Stimulated activated effector memory CD8-positive, alpha-beta T cell treated with anti-CD3 and anti-CD28 coated beads, Interleukin-12 subunit alpha, Interleukin-12 subunit beta, amount 100 ng/mL, for 72 hours (primary cell): ENCODE measurements at regions not wholly inside any gene's neighbourhood (a gene's known extent, or its start where the extent isn't known, plus 50 kb on each side); places are given as distances from the start of the nearest gene placed in this dataset.

Source experiments
- ATAC-seq: fragments of 150-1000 bp; cut with Tn5 transposase; 2 replicates; pipeline ENCODE4 v1.10.0; 2021
- DNase-seq, 2 donors: peaks; one replicate each; pipeline ENCODE4 v3.0.0; 2021 to 2022; ENCODE audit warnings: low spot score in 2 of 2
- H3K27ac Mint-ChIP-seq: one replicate; pipeline ENCODE4 v1.8.0; 2022; ENCODE audit warnings: mild to moderate bottlenecking, mixed read lengths
- H3K36me3 Mint-ChIP-seq: one replicate; pipeline ENCODE4 v1.8.0; 2022; ENCODE audit warnings: mild to moderate bottlenecking, mixed read lengths
- H3K4me1 Mint-ChIP-seq: one replicate; pipeline ENCODE4 v1.8.0; 2022; ENCODE audit warnings: mixed read lengths
- H3K4me3 Mint-ChIP-seq: one replicate; pipeline ENCODE4 v1.8.0; 2022; ENCODE audit warnings: mild to moderate bottlenecking, mixed read lengths
- H3K9me3 Mint-ChIP-seq: one replicate; pipeline ENCODE4 v1.8.0; 2022; ENCODE audit warnings: mixed read lengths

DNA sequence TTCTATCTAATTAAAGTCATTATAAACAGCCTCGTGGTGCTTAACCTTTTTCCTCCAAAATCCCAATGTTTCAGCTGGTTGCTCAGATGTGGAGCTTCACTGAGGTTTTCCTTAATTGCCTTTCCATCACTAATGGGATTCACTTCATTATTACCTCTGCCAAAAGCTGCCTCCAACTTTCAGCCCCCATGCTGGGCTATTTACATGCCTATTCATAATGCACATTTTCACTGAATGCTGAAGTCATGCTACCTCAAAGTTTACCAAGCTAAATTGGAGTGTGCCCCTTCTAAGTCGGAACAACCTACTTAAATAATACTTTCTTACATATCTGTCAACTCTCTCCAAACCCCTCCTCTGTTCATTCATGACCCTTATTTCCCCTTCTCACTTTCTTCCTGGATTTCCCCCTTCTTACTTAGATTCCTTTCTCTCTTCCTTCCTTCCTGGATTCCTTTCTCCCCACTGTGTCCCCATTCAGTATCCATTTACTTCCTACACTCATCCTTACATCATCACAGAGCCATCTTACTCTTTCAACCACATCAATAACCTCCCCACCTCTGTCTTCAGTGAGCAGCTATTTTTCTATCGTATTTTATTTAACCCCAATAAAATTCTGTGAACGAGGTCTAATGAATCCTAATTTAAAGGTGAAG is 887.3 kb upstream of the TENM4 start:
- no peaks in the 10 kb centered on the region for H3K36me3 Mint-ChIP-seq
- H3K4me3 Mint-ChIP-seq, result no peak overlapping the region
- DNase-seq (no peak), ATAC-seq (no peak)
- H3K27ac Mint-ChIP-seq, result no peak overlapping the region
- peaks cover 13% of the 10 kb centered on the region for H3K9me3 Mint-ChIP-seq
- H3K4me1 Mint-ChIP-seq, result no peaks in the 10 kb centered on the region

- Mint-ChIP-seq H3K9me3 (peaks cover 21% of the 10 kb centered on the region), H3K27ac (no peak overlapping the region), H3K36me3 (no peaks in the 10 kb centered on the region), H3K4me3 (no peak overlapping the region), H3K4me1 (no peaks in the 10 kb centered on the region)
- no peak for ATAC-seq
- no peak for DNase-seq
Observed at GRCh38 chr11:80321786-80322185, 881.0 kb upstream of the TENM4 start.

DNA sequence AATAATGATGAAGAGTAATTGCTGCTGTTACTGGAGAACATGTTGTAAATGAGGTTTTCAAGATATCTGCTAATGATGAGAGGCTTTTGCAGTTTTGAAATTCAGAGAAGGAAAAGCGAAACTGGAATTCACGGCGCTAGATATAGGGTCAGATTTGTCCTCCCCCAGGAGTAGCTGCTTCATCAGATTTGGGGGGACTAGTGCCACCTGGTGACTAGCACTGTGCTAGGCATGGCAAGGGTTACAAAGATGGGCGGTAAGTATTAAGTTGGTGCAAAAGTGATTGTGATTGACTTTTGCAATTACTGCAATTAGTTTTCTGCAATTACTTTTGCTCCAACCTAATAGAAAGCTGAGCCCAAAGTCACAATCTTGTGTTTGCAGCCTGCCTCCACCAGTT is 879.9 kb upstream of the TENM4 start:
- no peak overlapping the region for H3K4me3 Mint-ChIP-seq
- H3K4me1 Mint-ChIP-seq, result no peaks in the 10 kb centered on the region
- H3K36me3 Mint-ChIP-seq, result no peaks in the 10 kb centered on the region
- no peak for ATAC-seq
- no peak overlapping the region for H3K27ac Mint-ChIP-seq
- no peak for DNase-seq
- H3K9me3 Mint-ChIP-seq, result peaks cover 24% of the 10 kb centered on the region

DNA sequence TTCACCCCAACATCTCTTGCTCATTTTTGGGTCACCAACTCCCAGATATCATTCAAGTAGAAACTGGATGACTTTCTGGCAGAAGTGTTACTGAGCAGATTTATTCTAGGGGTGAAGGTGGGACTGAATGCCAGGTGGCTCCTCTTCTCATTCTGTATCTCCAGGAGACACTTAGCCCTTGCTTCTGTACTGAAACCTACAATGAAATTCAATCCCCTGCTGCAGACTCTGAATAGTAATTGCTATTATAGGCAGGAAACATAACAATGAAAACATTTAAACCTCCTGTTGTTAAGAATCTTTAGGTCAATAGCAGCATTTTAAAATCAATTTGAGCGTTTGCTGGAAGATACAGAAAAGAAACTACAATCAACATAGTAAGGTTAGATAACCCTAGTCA is 879.4 kb upstream of the TENM4 start:
- DNase-seq (no peak), ATAC-seq (no peak)
- Mint-ChIP-seq H3K9me3 (peaks cover 26% of the 10 kb centered on the region), H3K36me3 (no peaks in the 10 kb centered on the region), H3K27ac (no peak overlapping the region), H3K4me1 (no peaks in the 10 kb centered on the region), H3K4me3 (no peak overlapping the region)

- Mint-ChIP-seq H3K9me3 (peaks cover 27% of the 10 kb centered on the region), H3K4me3 (no peak overlapping the region), H3K27ac (no peak overlapping the region), H3K4me1 (no peaks in the 10 kb centered on the region), H3K36me3 (no peaks in the 10 kb centered on the region)
- ATAC-seq (no peak), DNase-seq (no peak)
Observed at GRCh38 chr11:80317612-80318011, 876.8 kb upstream of the TENM4 start.

DNA sequence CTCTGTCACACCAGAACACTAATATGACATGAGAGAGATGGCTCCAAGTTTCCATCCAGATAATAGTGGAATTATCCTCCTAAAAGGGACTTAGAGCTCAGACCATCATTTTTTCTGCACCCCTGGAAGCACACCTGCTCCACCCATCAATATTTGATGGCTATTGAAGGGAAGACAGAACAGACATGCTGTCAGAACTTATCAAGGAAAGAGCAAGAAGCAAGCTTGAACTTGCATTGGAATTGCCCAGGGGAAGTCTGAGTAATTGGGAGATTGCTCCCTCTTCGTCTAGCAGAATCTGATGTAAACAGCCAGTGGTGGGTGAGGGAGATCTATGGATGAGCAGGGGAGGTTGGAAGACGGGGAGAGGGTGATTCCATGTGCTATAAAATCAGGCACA is 874.4 kb upstream of the TENM4 start:
- ATAC-seq (no peak), DNase-seq (no peak)
- Mint-ChIP-seq H3K9me3 (peaks cover 22% of the 10 kb centered on the region), H3K4me1 (no peaks in the 10 kb centered on the region), H3K36me3 (no peaks in the 10 kb centered on the region), H3K4me3 (no peak overlapping the region), H3K27ac (no peak overlapping the region)

GRCh38 chr11:80309301-80309700 is 868.5 kb upstream of the TENM4 start:
- ATAC-seq, result no peak
- no peaks in the 10 kb centered on the region for H3K36me3 Mint-ChIP-seq
- peaks cover 7% of the 10 kb centered on the region for H3K9me3 Mint-ChIP-seq
- H3K27ac Mint-ChIP-seq, result no peak overlapping the region
- no peaks in the 10 kb centered on the region for H3K4me1 Mint-ChIP-seq
- no peak overlapping the region for H3K4me3 Mint-ChIP-seq
- DNase-seq, result no peak

GRCh38 chr11:80307676-80308075 is 866.8 kb upstream of the TENM4 start:
- Mint-ChIP-seq H3K27ac (no peak overlapping the region), H3K4me1 (no peaks in the 10 kb centered on the region), H3K36me3 (no peaks in the 10 kb centered on the region), H3K9me3 (peaks cover 8% of the 10 kb centered on the region), H3K4me3 (no peak overlapping the region)
- no peak for DNase-seq
- ATAC-seq, result no peak

DNA sequence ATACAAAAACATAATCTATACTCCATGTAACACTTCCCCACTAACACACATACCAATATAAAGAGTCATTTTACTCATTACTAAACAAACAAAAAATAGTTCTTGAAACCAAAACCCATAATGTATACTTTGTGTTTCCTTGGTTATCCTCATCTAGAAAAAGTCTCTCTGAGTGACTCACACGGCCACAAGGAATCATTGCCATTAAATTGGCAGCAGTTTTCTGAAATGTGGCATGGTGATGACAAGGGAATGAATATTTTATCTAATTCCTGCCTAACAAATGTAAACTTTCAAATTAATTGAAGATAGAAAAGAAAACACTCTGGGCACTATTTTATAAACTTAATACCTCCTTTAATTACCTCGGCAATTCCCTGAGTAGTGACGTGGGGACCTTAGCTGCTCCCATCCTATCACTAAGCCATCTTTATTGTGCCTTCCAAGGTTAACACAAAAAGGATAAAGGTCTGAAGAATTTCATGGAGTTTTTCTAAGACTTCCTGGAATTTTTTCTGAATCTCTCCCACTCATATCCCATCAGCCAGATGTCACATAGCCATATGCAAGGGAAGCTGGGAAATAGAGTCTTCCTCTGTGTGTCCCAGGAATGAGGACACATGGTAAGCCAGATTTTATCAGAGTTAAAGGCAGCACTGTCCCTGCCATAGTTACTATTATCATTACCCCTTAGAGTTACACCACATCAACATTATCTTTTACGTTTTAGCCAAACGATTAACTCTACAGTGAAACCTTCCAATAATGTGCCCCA is 857.2 kb upstream of the TENM4 start:
- H3K4me1 Mint-ChIP-seq, result no peaks in the 10 kb centered on the region
- DNase-seq, result no peak
- H3K4me3 Mint-ChIP-seq, result no peak overlapping the region
- no peak for ATAC-seq
- H3K27ac Mint-ChIP-seq, result no peak overlapping the region
- peaks cover 3% of the 10 kb centered on the region for H3K9me3 Mint-ChIP-seq
- no peaks in the 10 kb centered on the region for H3K36me3 Mint-ChIP-seq

- DNase-seq, result no peak
- no peak overlapping the region for H3K4me3 Mint-ChIP-seq
- ATAC-seq, result no peak
- no peak overlapping the region for H3K27ac Mint-ChIP-seq
- H3K4me1 Mint-ChIP-seq, result no peaks in the 10 kb centered on the region
- no peaks in the 10 kb centered on the region for H3K36me3 Mint-ChIP-seq
- H3K9me3 Mint-ChIP-seq, result peaks cover 7% of the 10 kb centered on the region
Observed at GRCh38 chr11:80293293-80293692, 852.5 kb upstream of the TENM4 start.

- H3K4me3 Mint-ChIP-seq, result no peak overlapping the region
- H3K27ac Mint-ChIP-seq, result no peak overlapping the region
- ATAC-seq (no peak), DNase-seq (no peak)
- no peaks in the 10 kb centered on the region for H3K4me1 Mint-ChIP-seq
- H3K36me3 Mint-ChIP-seq, result no peaks in the 10 kb centered on the region
- H3K9me3 Mint-ChIP-seq, result peaks cover 15% of the 10 kb centered on the region
Observed at GRCh38 chr11:80284946-80285785, 844.3 kb upstream of the TENM4 start.

GRCh38 chr11:80282643-80283042 is 841.8 kb upstream of the TENM4 start:
- no peak overlapping the region for H3K27ac Mint-ChIP-seq
- ATAC-seq (no peak), DNase-seq (no peak)
- no peaks in the 10 kb centered on the region for H3K4me1 Mint-ChIP-seq
- H3K4me3 Mint-ChIP-seq, result no peak overlapping the region
- peaks cover 12% of the 10 kb centered on the region for H3K9me3 Mint-ChIP-seq
- no peaks in the 10 kb centered on the region for H3K36me3 Mint-ChIP-seq

- H3K36me3 Mint-ChIP-seq, result no peaks in the 10 kb centered on the region
- H3K4me1 Mint-ChIP-seq, result no peaks in the 10 kb centered on the region
- ATAC-seq, result no peak
- H3K9me3 Mint-ChIP-seq, result peaks cover 8% of the 10 kb centered on the region
- no peak overlapping the region for H3K27ac Mint-ChIP-seq
- no peak for DNase-seq
- no peak overlapping the region for H3K4me3 Mint-ChIP-seq
Observed at GRCh38 chr11:80281194-80281593, 840.4 kb upstream of the TENM4 start.

DNA sequence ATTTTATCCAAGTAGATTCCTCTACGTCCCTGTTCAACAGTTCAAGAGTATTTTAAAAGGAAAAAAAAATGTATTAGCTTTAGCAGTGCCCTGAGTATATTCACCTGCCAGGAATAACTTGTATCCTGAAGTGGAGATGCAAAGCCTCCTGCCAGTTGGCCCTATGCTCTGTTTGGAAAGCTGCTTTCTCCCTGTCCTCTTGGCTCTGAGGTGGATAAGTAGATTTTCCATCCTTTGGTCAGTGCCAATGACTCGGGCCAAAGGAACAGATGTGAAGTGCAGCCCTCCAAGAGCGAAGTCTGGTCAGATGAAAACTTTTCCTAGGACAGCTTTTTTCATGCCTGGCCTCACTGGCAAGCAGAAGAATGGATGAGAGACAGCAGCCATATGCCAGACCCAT is 839.9 kb upstream of the TENM4 start:
- no peaks in the 10 kb centered on the region for H3K36me3 Mint-ChIP-seq
- peaks cover 9% of the 10 kb centered on the region for H3K9me3 Mint-ChIP-seq
- H3K4me1 Mint-ChIP-seq, result no peaks in the 10 kb centered on the region
- DNase-seq (no peak), ATAC-seq (no peak)
- no peak overlapping the region for H3K27ac Mint-ChIP-seq
- no peak overlapping the region for H3K4me3 Mint-ChIP-seq

DNA sequence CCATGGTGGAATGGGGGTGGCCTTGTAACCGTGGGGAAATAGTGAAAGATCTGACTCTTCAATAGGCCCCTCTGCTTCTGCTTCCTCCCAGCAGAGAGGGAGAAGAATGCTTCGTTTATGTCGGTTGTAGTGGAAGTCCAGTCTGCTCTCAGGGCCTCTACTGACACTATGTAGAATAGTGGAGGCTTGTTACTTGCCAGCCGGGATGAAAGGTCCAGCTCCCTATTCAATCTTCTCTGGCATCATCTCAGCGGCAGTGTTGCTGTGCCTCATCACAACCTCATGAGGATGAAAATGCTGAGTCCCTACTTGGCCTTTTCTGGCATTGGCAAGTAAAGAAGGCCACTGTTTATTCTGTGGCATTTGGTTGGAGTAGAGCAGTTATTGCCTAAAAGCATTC is 820.9 kb upstream of the TENM4 start:
- no peak for DNase-seq
- Mint-ChIP-seq H3K27ac (no peak overlapping the region), H3K36me3 (no peaks in the 10 kb centered on the region), H3K4me1 (no peaks in the 10 kb centered on the region), H3K4me3 (no peak overlapping the region), H3K9me3 (peaks cover 15% of the 10 kb centered on the region)
- no peak for ATAC-seq
